ENCODE measurements at regions not wholly inside any gene's neighbourhood (a gene's known extent, or its start where the extent isn't known, plus 50 kb on each side); places are given as distances from the start of the nearest gene placed in this dataset.

DNA sequence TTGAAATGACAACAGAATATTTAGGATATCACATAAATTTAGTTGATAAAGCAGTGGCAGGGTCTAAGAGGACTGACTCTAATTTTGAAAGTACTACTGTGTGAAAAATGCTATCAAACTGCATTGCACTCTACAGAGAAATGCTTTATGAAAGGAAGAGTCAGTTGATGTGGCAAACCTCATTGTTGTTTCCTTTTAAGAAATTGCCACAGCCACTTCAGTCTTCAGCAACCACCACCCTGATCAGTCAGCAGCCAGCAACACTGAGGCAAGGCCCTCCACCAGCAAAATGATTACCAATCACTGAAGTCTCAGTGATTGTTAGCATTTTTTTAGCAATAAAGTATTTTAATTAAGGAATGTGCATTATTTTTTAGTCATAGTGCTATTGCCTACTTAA, 488.7 kb upstream of the SLC39A10 start:
- Histone ChIP-seq H3K4me1 (ENCODE audit: control insufficient read depth, insufficient read depth, low read length) (no peaks in the 10 kb centered on the region), H3K27me3 (ENCODE audit: control insufficient read depth, insufficient read depth, low read length) (no peaks in the 10 kb centered on the region), H3K4me3 (ENCODE audit: low read depth, low read length) (no peak overlapping the region), H3K9me3 (ENCODE audit: control insufficient read depth, insufficient read depth, low read length) (peaks cover 1% of the 10 kb centered on the region), H3K36me3 (ENCODE audit: control insufficient read depth, insufficient read depth, low read length) (no peaks in the 10 kb centered on the region), H3K27ac (ENCODE audit: low read depth, low read length) (no peak overlapping the region)
- no peak for DNase-seq (ENCODE audit: low read depth in 4 of 6, low spot score in 6 of 6)

DNA sequence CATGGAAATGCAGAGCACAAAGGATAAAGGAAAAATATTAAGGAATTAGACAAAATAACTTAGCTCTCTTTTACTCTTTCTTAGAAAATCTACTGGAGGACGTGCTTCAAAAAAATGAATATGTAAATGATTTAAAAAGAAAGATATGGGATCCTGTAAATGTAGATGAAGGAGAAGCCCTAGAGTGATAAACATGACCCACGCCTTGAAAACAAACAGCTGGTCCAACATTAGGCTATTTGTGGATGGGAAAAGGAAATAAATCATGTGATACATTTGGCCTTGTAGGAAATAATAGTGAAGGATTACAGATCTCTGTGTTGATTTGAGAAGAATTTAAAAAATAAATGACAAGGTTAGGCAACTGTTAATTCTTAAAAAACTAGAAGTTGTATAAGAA, 492.1 kb upstream of the SLC39A10 start:
- H3K9me3 ChIP-seq (ENCODE audit: control insufficient read depth, insufficient read depth, low read length), result peaks cover 1% of the 10 kb centered on the region
- no peak overlapping the region for H3K27ac ChIP-seq (ENCODE audit: low read depth, low read length)
- H3K4me3 ChIP-seq (ENCODE audit: low read depth, low read length), result no peak overlapping the region
- no peaks in the 10 kb centered on the region for H3K27me3 ChIP-seq (ENCODE audit: control insufficient read depth, insufficient read depth, low read length)
- H3K36me3 ChIP-seq (ENCODE audit: control insufficient read depth, insufficient read depth, low read length), result no peaks in the 10 kb centered on the region
- WGBS (ENCODE audit: insufficient coverage), result 73% methylated on average over 2 of the region's 2 CpGs
- H3K4me1 ChIP-seq (ENCODE audit: control insufficient read depth, insufficient read depth, low read length), result no peaks in the 10 kb centered on the region
- no peak for DNase-seq (ENCODE audit: low read depth in 4 of 6, low spot score in 6 of 6)

DNA sequence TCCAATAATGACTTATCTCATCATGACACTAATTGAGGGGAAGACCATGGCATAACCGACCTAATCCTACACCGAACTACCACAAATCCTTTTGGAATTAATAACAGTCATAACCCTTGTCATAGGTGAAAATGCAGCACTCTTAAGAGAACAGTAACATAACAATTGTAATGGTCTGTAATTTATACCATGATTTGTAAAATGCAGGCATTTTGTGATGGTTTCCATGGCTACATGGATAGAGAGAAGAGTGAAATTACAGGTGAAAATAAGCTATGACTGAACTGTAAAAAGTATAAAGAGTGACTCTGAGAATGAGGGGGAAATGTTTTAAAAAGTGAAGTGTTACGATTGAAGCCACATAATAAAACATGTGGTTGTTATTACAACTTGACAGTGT, 494.1 kb upstream of the SLC39A10 start:
- Histone ChIP-seq H3K36me3 (ENCODE audit: control insufficient read depth, insufficient read depth, low read length) (no peaks in the 10 kb centered on the region), H3K27ac (ENCODE audit: low read depth, low read length) (no peak overlapping the region), H3K9me3 (ENCODE audit: control insufficient read depth, insufficient read depth, low read length) (peaks cover 1% of the 10 kb centered on the region), H3K4me1 (ENCODE audit: control insufficient read depth, insufficient read depth, low read length) (no peaks in the 10 kb centered on the region), H3K4me3 (ENCODE audit: low read depth, low read length) (no peak overlapping the region), H3K27me3 (ENCODE audit: control insufficient read depth, insufficient read depth, low read length) (no peaks in the 10 kb centered on the region)
- DNase-seq (ENCODE audit: low read depth in 4 of 6, low spot score in 6 of 6), result no peak
- no CpG with 5 or more reads among the region's 3 CpGs for WGBS (ENCODE audit: insufficient coverage)

DNA sequence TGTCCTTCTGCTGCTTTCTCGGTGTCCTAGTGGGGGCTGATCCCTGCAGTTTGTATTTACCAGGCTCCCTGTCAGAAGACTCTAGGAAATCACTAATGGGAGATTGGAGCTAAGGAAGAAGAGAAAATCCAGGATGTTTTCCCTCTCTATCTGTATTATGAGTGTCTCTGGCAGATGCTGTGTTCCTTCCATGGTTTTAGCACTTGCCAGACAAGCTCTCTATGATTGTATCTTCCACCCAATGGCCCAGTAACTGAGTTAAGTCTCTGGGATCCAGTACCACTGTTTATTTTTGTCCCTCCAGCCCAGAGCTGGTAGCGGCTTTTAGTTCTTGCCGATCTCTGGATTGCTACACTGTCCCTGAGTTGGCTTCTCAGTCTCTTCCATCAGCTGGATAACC, 494.8 kb upstream of the SLC39A10 start:
- Histone ChIP-seq H3K27me3 (ENCODE audit: control insufficient read depth, insufficient read depth, low read length) (no peaks in the 10 kb centered on the region), H3K36me3 (ENCODE audit: control insufficient read depth, insufficient read depth, low read length) (no peaks in the 10 kb centered on the region), H3K4me1 (ENCODE audit: control insufficient read depth, insufficient read depth, low read length) (no peaks in the 10 kb centered on the region), H3K27ac (ENCODE audit: low read depth, low read length) (no peak overlapping the region), H3K9me3 (ENCODE audit: control insufficient read depth, insufficient read depth, low read length) (peaks cover 1% of the 10 kb centered on the region), H3K4me3 (ENCODE audit: low read depth, low read length) (no peak overlapping the region)
- DNase-seq (ENCODE audit: low read depth in 4 of 6, low spot score in 6 of 6), result no peak
- 100% methylated on average over 2 of the region's 3 CpGs for WGBS (ENCODE audit: insufficient coverage)

- no peaks in the 10 kb centered on the region for H3K27me3 ChIP-seq (ENCODE audit: control insufficient read depth, insufficient read depth, low read length)
- H3K9me3 ChIP-seq (ENCODE audit: control insufficient read depth, insufficient read depth, low read length), result peaks cover 1% of the 10 kb centered on the region
- H3K4me3 ChIP-seq (ENCODE audit: low read depth, low read length), result no peak overlapping the region
- no CpG with 5 or more reads among the region's 2 CpGs for WGBS (ENCODE audit: insufficient coverage)
- DNase-seq (ENCODE audit: low read depth in 4 of 6, low spot score in 6 of 6), result no peak
- H3K4me1 ChIP-seq (ENCODE audit: control insufficient read depth, insufficient read depth, low read length), result no peaks in the 10 kb centered on the region
- H3K36me3 ChIP-seq (ENCODE audit: control insufficient read depth, insufficient read depth, low read length), result no peaks in the 10 kb centered on the region
- H3K27ac ChIP-seq (ENCODE audit: low read depth, low read length), result no peak overlapping the region
Observed at GRCh38 chr2:195160963-195161362, 496.1 kb upstream of the SLC39A10 start.

GRCh38 chr2:195151711-195152110, 505.3 kb upstream of the SLC39A10 start:
- Histone ChIP-seq H3K4me3 (ENCODE audit: low read depth, low read length) (no peak overlapping the region), H3K27ac (ENCODE audit: low read depth, low read length) (no peak overlapping the region), H3K27me3 (ENCODE audit: control insufficient read depth, insufficient read depth, low read length) (no peaks in the 10 kb centered on the region), H3K9me3 (ENCODE audit: control insufficient read depth, insufficient read depth, low read length) (no peaks in the 10 kb centered on the region), H3K36me3 (ENCODE audit: control insufficient read depth, insufficient read depth, low read length) (no peaks in the 10 kb centered on the region), H3K4me1 (ENCODE audit: control insufficient read depth, insufficient read depth, low read length) (no peaks in the 10 kb centered on the region)
- DNase-seq (ENCODE audit: low read depth in 4 of 6, low spot score in 6 of 6), result no peak
- 29% methylated on average over 1 of the region's 2 CpGs for WGBS (ENCODE audit: insufficient coverage)

DNA sequence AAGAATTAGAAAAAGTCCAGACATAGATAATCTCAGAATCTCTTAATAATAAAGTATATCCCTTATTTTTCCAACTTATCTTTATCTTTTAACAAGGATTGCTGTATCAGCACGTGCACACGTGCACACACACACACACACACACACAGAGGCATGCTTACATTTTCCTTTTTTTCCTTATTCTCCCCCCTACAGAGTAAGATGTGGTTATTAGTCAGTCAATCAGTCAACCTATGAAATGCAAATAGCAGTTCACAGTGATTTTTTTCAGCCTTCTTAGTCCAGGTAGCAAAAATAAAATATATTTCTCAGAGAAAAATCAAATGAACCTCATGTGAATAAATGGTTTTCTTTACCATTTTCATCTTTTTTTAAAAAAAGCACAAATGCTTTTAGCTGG, 506.2 kb upstream of the SLC39A10 start:
- no peak for DNase-seq (ENCODE audit: low read depth in 4 of 6, low spot score in 6 of 6)
- H3K4me3 ChIP-seq (ENCODE audit: low read depth, low read length), result no peak overlapping the region
- no peak overlapping the region for H3K27ac ChIP-seq (ENCODE audit: low read depth, low read length)
- H3K4me1 ChIP-seq (ENCODE audit: control insufficient read depth, insufficient read depth, low read length), result no peaks in the 10 kb centered on the region
- no CpG with 5 or more reads among the region's 2 CpGs for WGBS (ENCODE audit: insufficient coverage)
- H3K36me3 ChIP-seq (ENCODE audit: control insufficient read depth, insufficient read depth, low read length), result no peaks in the 10 kb centered on the region
- H3K27me3 ChIP-seq (ENCODE audit: control insufficient read depth, insufficient read depth, low read length), result no peaks in the 10 kb centered on the region
- H3K9me3 ChIP-seq (ENCODE audit: control insufficient read depth, insufficient read depth, low read length), result no peaks in the 10 kb centered on the region

DNA sequence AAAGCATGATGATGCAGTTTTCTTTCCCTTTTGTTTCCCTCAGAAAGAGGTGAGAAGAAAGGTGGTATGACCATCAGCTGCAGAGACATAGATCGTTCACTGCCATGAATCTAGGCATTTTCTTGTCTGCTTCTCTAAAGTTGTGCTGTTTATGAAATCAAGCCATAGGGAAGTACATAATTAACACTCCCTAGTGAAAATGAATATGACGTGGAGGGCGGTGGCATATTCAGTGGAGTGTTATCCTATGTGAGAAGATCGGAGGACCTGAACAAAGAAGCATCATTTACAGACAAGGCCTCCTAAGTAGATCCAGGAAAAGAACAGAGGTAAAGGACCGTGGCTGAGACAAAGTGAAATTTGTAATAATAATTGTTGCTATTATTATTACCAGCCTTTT, 509.0 kb upstream of the SLC39A10 start:
- Histone ChIP-seq H3K36me3 (ENCODE audit: control insufficient read depth, insufficient read depth, low read length) (no peaks in the 10 kb centered on the region), H3K4me3 (ENCODE audit: low read depth, low read length) (no peak overlapping the region), H3K27ac (ENCODE audit: low read depth, low read length) (no peak overlapping the region), H3K4me1 (ENCODE audit: control insufficient read depth, insufficient read depth, low read length) (no peaks in the 10 kb centered on the region), H3K9me3 (ENCODE audit: control insufficient read depth, insufficient read depth, low read length) (no peaks in the 10 kb centered on the region), H3K27me3 (ENCODE audit: control insufficient read depth, insufficient read depth, low read length) (no peaks in the 10 kb centered on the region)
- no CpG with 5 or more reads among the region's 5 CpGs for WGBS (ENCODE audit: insufficient coverage)
- no peak for DNase-seq (ENCODE audit: low read depth in 4 of 6, low spot score in 6 of 6)

- no peaks in the 10 kb centered on the region for H3K9me3 ChIP-seq (ENCODE audit: control insufficient read depth, insufficient read depth, low read length)
- no peak overlapping the region for H3K27ac ChIP-seq (ENCODE audit: low read depth, low read length)
- H3K36me3 ChIP-seq (ENCODE audit: control insufficient read depth, insufficient read depth, low read length), result no peaks in the 10 kb centered on the region
- no peak for DNase-seq (ENCODE audit: low read depth in 4 of 6, low spot score in 6 of 6)
- no CpG with 5 or more reads among the region's 4 CpGs for whole genome bisulfite sequencing (ENCODE audit: insufficient coverage)
- H3K4me1 ChIP-seq (ENCODE audit: control insufficient read depth, insufficient read depth, low read length), result no peaks in the 10 kb centered on the region
- no peak overlapping the region for H3K4me3 ChIP-seq (ENCODE audit: low read depth, low read length)
- H3K27me3 ChIP-seq (ENCODE audit: control insufficient read depth, insufficient read depth, low read length), result no peaks in the 10 kb centered on the region
Observed at GRCh38 chr2:195146761-195147541, 510.1 kb upstream of the SLC39A10 start.

- Histone ChIP-seq H3K9me3 (ENCODE audit: control insufficient read depth, insufficient read depth, low read length) (no peaks in the 10 kb centered on the region), H3K27me3 (ENCODE audit: control insufficient read depth, insufficient read depth, low read length) (no peaks in the 10 kb centered on the region), H3K36me3 (ENCODE audit: control insufficient read depth, insufficient read depth, low read length) (no peaks in the 10 kb centered on the region), H3K4me1 (ENCODE audit: control insufficient read depth, insufficient read depth, low read length) (no peaks in the 10 kb centered on the region), H3K4me3 (ENCODE audit: low read depth, low read length) (no peak overlapping the region), H3K27ac (ENCODE audit: low read depth, low read length) (no peak overlapping the region)
- WGBS (ENCODE audit: insufficient coverage), result 93% methylated on average over 3 of the region's 7 CpGs
- DNase-seq (ENCODE audit: low read depth in 4 of 6, low spot score in 6 of 6), result no peak
Observed at GRCh38 chr2:195138435-195138834, 518.6 kb upstream of the SLC39A10 start.

Measured in spinal cord (tissue), 9 donors.